HUDEP-2 (cell line): ENCODE measurements at regions not wholly inside any gene's neighbourhood (a gene's known extent, or its start where the extent isn't known, plus 50 kb on each side); places are given as distances from the start of the nearest gene placed in this dataset.

Experiments used
- DNase-seq, 76 experiments: peaks; one replicate each; lab custom pipeline; 2025; ENCODE audit not compliant: unreplicated experiment in 76 of 76; lab: John Stamatoyannopoulos, UW

GRCh38 chr20:51893723-51894122 lies 91.4 kb upstream of the SALL4 start:
- DNase-seq = no peak

DNA sequence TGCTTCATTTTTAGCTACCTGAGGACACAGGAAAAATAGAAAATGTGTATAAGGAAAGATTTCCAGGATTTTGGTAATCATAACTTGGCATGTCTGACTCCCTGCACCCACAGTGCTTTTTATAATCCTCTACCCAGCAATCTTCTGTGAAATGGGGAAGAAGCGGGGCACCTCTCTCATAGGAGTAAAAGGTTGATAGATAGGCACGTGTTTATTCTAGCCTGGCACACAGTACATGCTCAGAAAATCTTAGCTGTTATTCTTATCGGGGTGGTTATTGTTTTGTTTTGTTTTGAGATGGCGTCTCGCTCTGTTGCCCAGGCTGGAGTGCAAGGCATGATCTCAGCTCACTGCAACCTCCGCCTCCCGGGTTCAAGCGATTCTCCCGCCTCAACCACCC lies 87.7 kb upstream of the SALL4 start:
- no peak for DNase-seq

DNA sequence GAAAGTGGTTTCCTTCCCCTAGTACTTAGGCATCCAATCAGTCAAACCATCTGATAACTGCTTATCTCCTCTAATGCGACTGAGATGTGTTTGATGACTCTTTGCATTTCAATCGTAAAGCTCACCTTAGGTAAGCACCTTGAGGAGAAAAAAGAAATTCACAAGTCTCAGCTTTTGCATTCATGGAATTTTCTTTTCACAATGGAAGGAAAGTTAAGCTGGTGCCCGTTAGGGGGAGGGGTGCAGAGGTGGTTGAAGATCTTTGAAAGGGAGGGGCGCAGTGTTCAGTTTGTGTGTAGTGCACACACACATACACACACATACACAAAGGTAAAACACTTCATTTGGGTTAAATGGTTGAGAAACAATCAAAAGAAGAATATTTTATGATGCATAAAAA lies 87.1 kb upstream of the SALL4 start:
- DNase-seq = no peak

DNA sequence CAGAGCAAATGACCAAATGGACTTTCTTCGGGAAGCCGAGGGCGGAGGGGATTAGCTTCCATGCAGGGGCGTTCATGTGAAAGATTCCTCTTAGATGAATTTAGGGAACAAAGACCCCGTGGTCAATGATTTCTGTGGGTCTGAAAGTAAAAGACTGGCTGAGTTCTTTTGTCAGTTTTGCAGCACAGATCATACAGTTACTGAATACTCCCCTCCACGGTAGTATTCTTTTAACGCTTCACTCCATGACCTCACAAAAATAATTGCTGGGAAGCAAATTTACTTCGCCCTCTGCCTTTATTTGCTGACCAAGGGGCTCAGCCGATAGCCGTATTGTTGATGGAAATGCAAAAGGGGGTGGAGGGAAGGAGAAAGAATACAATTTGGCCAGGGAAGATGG lies 86.0 kb upstream of the SALL4 start:
- DNase-seq = no peak

DNA sequence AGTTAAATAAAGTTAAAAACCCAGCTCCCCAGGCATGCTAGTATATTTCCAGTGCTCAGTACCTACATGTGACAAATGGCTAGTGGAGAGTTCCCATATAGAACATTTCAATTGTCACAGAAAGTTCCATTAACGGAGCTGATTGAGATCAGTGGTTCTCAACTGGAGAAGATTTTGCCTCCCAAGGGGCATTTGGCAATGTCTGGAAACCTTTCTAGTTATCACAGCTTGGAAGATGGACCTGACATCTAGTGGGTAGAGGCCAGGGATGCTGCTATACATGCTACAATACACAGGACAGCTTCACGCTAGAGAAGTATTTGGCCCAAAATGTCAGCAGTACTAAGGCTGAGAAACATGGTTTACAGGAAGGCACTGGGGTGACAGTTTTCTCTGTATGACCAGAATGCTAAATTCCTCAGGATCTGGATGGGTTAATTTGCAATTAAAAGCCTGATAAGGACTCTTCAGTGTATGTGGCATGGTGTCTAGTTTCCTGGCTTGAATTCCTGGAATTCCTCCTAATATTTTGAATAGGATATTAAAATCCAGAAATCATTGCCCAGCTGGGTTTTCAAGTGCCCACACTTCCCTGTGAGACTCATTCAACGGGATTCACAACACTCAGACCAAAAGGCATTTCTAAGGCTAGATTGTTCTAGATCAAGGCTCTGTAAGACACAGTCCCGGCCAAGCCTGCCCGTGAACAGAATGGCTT lies 84.7 kb upstream of the SALL4 start:
- no peak for DNase-seq

- DNase-seq = no peak
These were observed 84.0 kb upstream of the SALL4 start for GRCh38 chr20:51886341-51886740.

DNA sequence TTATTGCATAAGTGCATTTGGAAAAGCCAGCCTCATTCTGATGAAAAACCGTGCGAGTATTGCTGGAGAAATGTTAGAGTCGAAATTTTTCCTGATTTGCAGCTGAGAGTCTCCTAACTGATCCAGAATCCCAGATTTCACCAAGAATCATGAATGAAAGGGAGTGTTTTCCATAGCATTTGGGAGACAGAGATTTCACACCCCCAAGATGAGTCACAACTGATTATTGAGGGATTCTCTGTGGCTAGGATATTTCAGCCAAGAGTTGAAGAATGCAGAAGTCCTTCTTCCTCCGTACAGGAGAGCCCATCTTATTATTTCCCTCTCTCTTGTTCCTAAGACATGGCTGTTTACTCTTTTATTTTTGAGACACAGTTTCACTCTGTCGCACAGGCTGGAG lies 82.2 kb upstream of the SALL4 start:
- DNase-seq = no peak

GRCh38 chr20:51880188-51880587 lies 77.9 kb upstream of the SALL4 start:
- no peak for DNase-seq

- DNase-seq = no peak
These were observed 74.1 kb upstream of the SALL4 start for GRCh38 chr20:51876313-51876940.

- no peak for DNase-seq
These were observed 71.3 kb upstream of the SALL4 start for GRCh38 chr20:51873652-51874051.

DNA sequence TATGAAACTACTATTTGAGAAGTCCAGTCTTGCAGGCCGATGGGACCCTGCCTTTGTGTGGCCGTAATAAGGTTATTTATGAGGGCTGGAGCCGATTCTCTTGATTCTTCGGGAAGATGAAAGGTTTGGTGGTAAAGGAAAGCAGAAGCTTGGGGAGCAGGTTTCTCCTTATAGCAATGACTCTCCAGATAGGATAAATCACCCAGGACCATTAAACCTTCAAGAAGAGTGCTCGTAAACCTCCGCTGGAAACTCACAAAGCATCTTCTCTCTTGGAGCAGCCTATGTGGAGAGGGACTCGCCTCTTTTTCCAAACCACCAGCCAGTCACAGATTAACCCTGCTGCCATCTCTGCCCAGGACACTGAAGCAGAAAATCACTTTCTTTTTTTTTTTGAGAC lies 69.6 kb upstream of the SALL4 start:
- no peak for DNase-seq

DNA sequence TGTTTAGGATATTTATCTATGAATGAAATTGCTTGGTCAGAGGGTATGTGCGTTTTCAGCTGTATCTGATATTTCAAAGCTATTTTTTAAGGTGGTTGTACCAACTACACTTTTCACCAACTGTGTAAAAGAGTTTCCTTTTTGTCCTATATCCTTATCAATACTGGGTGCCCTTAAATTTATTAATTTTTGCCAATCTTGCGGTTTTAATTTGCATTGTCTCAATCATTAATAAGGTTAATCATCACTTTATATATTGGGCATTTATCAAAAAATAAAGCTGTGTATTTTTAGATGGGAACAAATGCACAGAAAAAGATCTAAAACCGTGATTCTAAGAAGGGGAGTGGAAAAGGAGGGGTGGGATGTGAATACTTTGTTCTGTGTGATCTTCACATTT lies 66.7 kb upstream of the SALL4 start:
- no peak for DNase-seq

DNA sequence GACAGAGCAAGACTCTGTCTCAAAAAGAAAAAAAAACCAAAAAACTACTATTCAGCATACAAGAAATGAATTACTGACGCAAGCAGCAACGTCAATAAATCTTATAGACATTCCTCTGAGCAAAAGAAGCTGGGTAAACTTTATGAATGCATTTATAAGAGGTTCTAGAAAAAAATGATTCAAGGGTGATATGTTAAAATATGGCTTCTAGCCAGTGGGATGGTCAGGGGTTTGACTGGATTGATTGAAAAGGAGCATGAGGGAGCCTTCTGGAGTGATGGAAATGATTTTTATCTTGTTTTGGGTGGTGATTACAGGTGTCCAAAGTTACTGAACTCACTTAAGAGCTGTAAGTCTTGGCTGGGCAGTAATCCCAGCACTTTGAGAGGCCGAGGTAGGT lies 64.9 kb upstream of the SALL4 start:
- DNase-seq = no peak

- no peak for DNase-seq
These were observed 62.6 kb upstream of the SALL4 start for GRCh38 chr20:51864967-51865366.

- DNase-seq = no peak
These were observed 60.5 kb upstream of the SALL4 start for GRCh38 chr20:51862796-51863195.

- no peak for DNase-seq
These were observed 59.6 kb upstream of the SALL4 start for GRCh38 chr20:51861726-51862466.

DNA sequence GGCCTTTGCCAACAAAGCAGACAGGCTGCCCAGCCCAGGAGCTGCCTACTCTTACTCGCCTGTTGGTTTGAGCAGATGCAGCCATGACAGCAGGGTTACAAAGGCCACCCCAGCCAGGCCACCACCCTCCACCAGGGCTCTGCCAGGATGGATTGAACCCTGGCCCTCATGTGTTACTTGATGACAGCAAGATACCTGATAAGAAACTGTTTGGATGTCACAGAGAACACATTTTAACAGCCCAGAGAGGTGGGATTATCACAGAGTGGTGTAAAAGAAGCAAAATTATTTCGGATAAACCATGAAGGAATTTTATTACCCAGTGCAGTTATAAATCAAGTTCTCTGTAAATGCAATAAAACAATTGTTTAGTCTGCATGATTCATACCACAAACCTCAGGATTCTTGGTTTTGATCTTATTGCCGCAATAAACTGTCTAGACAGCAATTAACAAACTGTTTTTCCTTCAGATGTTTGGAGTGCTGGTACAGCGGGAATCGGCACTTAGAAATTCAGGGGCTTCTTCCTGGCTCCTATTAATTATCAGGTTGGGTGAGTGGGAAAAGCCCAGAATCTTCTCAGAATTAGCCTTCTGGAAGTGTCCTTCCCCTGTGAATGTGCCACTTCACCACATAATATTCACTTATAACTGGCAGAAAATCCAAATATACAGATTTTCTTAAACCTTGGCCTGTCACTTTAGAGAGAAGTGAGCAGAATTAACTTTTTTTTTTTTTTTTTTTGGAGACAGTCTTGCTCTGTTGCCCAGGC lies 58.0 kb upstream of the SALL4 start:
- DNase-seq = no peak

GRCh38 chr20:51856432-51856831 lies 54.1 kb upstream of the SALL4 start:
- no peak for DNase-seq

DNA sequence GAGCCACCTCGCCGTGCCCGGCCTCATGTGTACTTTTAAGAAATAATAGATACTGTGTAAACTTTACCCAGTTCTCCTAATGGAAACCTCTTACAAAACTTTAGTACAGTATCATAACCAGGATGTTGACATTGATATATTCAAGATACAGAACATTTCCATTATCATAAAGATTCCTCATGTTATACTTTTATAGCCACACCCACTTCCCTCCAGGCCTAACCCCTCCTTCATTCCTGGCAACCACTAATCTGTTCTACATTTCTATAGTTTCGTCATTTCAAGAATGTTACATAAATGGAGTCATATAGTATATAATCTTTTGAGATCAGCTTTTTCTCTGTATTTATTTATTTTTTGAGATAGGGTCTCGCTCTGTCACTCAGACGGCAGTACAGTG lies 52.6 kb upstream of the SALL4 start:
- no peak for DNase-seq
